ENCODE measurements at regions not wholly inside any gene's neighbourhood (a gene's known extent, or its start where the extent isn't known, plus 50 kb on each side); places are given as distances from the start of the nearest gene placed in this dataset.

- TF ChIP-seq, protein P1, sequence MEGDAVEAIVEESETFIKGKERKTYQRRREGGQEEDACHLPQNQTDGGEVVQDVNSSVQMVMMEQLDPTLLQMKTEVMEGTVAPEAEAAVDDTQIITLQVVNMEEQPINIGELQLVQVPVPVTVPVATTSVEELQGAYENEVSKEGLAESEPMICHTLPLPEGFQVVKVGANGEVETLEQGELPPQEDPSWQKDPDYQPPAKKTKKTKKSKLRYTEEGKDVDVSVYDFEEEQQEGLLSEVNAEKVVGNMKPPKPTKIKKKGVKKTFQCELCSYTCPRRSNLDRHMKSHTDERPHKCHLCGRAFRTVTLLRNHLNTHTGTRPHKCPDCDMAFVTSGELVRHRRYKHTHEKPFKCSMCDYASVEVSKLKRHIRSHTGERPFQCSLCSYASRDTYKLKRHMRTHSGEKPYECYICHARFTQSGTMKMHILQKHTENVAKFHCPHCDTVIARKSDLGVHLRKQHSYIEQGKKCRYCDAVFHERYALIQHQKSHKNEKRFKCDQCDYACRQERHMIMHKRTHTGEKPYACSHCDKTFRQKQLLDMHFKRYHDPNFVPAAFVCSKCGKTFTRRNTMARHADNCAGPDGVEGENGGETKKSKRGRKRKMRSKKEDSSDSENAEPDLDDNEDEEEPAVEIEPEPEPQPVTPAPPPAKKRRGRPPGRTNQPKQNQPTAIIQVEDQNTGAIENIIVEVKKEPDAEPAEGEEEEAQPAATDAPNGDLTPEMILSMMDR (IDR thresholded peaks at IDR 0.05): no peak
- no peak for TF ChIP-seq POLR2A (IDR thresholded peaks at IDR 0.05)
Measured at GRCh38 chr19:28614634-28615545, 598.1 kb downstream of the UQCRFS1 start.
